Pons (tissue), 1 donor: ENCODE measurements at regions not wholly inside any gene's neighbourhood (a gene's known extent, or its start where the extent isn't known, plus 50 kb on each side); places are given as distances from the start of the nearest gene placed in this dataset.

Experiments
- DNase-seq: peaks from one replicate; pipeline ENCODE4 v3.0.0-alpha.2; 2016; ENCODE audit warnings: low spot score

- no peak for DNase-seq
Observed at GRCh38 chr7:42987648-42988214, 55.6 kb downstream of the MRPL32 start.

GRCh38 chr7:42991024-42991423 is 58.8 kb downstream of the MRPL32 start:
- no peak for DNase-seq

GRCh38 chr7:42991913-42992591 is 59.9 kb downstream of the MRPL32 start:
- DNase-seq, result no peak

- DNase-seq, result no peak
Observed at GRCh38 chr7:42993038-42993437, 60.9 kb downstream of the MRPL32 start.

- DNase-seq, result no peak
Observed at GRCh38 chr7:42994096-42994495, 61.9 kb downstream of the MRPL32 start.

- no peak for DNase-seq
Observed at GRCh38 chr7:42997611-42998010, 65.4 kb downstream of the MRPL32 start.

GRCh38 chr7:43004082-43004481 is 71.9 kb downstream of the MRPL32 start:
- DNase-seq, result no peak

- DNase-seq, result no peak
Observed at GRCh38 chr7:43006008-43006407, 73.8 kb downstream of the MRPL32 start.

- no peak for DNase-seq
Observed at GRCh38 chr7:43010061-43010460, 77.9 kb downstream of the MRPL32 start.

GRCh38 chr7:43011879-43012278 is 79.7 kb downstream of the MRPL32 start:
- DNase-seq, result no peak

GRCh38 chr7:43014406-43014805 is 82.2 kb downstream of the MRPL32 start:
- DNase-seq, result no peak

GRCh38 chr7:43015301-43015700 is 83.1 kb downstream of the MRPL32 start:
- no peak for DNase-seq

GRCh38 chr7:43018446-43018845 is 86.3 kb downstream of the MRPL32 start:
- DNase-seq, result peak; percentile 8

GRCh38 chr7:43021431-43021830 is 89.3 kb downstream of the MRPL32 start:
- no peak for DNase-seq

GRCh38 chr7:43022008-43022407 is 89.8 kb downstream of the MRPL32 start:
- no peak for DNase-seq

- no peak for DNase-seq
Observed at GRCh38 chr7:43033369-43033768, 79.1 kb upstream of the HECW1 start.

GRCh38 chr7:43034535-43035002 is 77.9 kb upstream of the HECW1 start:
- DNase-seq, result no peak

- no peak for DNase-seq
Observed at GRCh38 chr7:43037531-43037930, 74.9 kb upstream of the HECW1 start.

- DNase-seq, result no peak
Observed at GRCh38 chr7:43038254-43038653, 74.2 kb upstream of the HECW1 start.

- DNase-seq, result no peak
Observed at GRCh38 chr7:43039346-43039745, 73.1 kb upstream of the HECW1 start.

- DNase-seq, result no peak
Observed at GRCh38 chr7:43040461-43040860, 72.0 kb upstream of the HECW1 start.

GRCh38 chr7:43041105-43041504 is 71.3 kb upstream of the HECW1 start:
- no peak for DNase-seq

GRCh38 chr7:43041724-43042123 is 70.7 kb upstream of the HECW1 start:
- no peak for DNase-seq

GRCh38 chr7:43042302-43042701 is 70.1 kb upstream of the HECW1 start:
- DNase-seq, result no peak
